GM12878 (cell line): ENCODE measurements at regions not wholly inside any gene's neighbourhood (a gene's known extent, or its start where the extent isn't known, plus 50 kb on each side); places are given as distances from the start of the nearest gene placed in this dataset.

Experiments
- ATAC-seq: fragments of 200-7000 bp; cut with Tn5 transposase; 3 replicates; pipeline ENCODE4 v1.9.1; 2020; ENCODE audit warnings: mild to moderate bottlenecking, moderate library complexity
- BruUV-seq: library from RNA; stranded (reverse); fragments of 400-500 nt; replicated peaks from 2 replicates; lab custom pipeline; 2021; lab: Mats Ljungman, UMichigan
- CTCF ChIA-PET: fragments of 300-600 bp; sonication (Branson Sonifier 250); formaldehyde crosslinking; extraction: SDS; loops from one replicate; lab custom pipeline; 2021; ENCODE audit warnings: inconsistent platforms; lab: Yijun Ruan, JAX
- POLR2A ChIA-PET: fragments of 350-600 bp; formaldehyde crosslinking; extraction: SDS; loops from one replicate; lab custom pipeline; 2021; ENCODE audit warnings: inconsistent platforms; lab: Charles Lee
- RAD21 ChIA-PET: fragments of 300-600 bp; sonication (Branson Sonifier 250); formaldehyde crosslinking; loops from one replicate; lab custom pipeline; 2023; ENCODE audit warnings: antibody characterized with exemption; ENCODE audit not compliant: unreplicated experiment; lab: Charles Lee
- SMC1A ChIA-PET: fragments of 300-600 bp; sonication (Branson Sonifier 250); formaldehyde crosslinking; loops from one replicate; lab custom pipeline; 2023; ENCODE audit not compliant: unreplicated experiment, uncharacterized antibody; lab: Charles Lee
- DNase-seq: peaks from one replicate; pipeline ENCODE4 v3.0.0-alpha.2; 2011; ENCODE audit warnings: low read depth, low spot score
- FAIRE-seq: peaks from 3 replicates; lab custom pipeline; 2011; peaks lifted over from hg19 to GRCh38; lab: Jason Lieb, UNC
- H2AFZ ChIP-seq: 2 replicates; pipeline ENCODE4 v1.6.0; 2011; ENCODE audit warnings: low read depth, low read length, control low read depth; ENCODE audit not compliant: control insufficient read depth
- H3K27ac ChIP-seq: 2 replicates; pipeline ENCODE4 v1.5.1; 2011; ENCODE audit warnings: control low read depth; ENCODE audit not compliant: control insufficient read depth, insufficient read depth
- H3K27me3 ChIP-seq, 2 experiments: replicated peaks in 1 of 2; 2 replicates each; pipeline versions ENCODE4 v1.6.0 to v1.6.1; 2011; ENCODE audit warnings: low read length in 1 of 2; ENCODE audit not compliant: control insufficient read depth in 2 of 2, insufficient read depth in 2 of 2
- H3K36me3 ChIP-seq, 2 experiments: 2 replicates each; pipeline ENCODE4 v1.5.1; 2011; ENCODE audit warnings: low read length in 1 of 2; ENCODE audit not compliant: control insufficient read depth in 2 of 2, insufficient read depth in 2 of 2
- H3K4me1 ChIP-seq: 2 replicates; pipeline ENCODE4 v1.6.1; 2011; ENCODE audit warnings: mild to moderate bottlenecking, low read length, moderate library complexity, mixed read lengths; ENCODE audit not compliant: control insufficient read depth, insufficient read depth
- H3K4me2 ChIP-seq: 2 replicates; pipeline ENCODE4 v1.6.0; 2011; ENCODE audit warnings: control low read depth; ENCODE audit not compliant: control insufficient read depth, insufficient read depth
- H3K4me3 ChIP-seq: fragments of 200-600 bp; sonication (generic); 2 replicates; pipeline ENCODE4 v1.5.1; 2016
- H3K79me2 ChIP-seq: 2 replicates; pipeline ENCODE4 v1.6.0; 2011; ENCODE audit warnings: low read length; ENCODE audit not compliant: control insufficient read depth, insufficient read depth
- H3K9ac ChIP-seq: 2 replicates; pipeline ENCODE4 v1.8.0; 2011; ENCODE audit warnings: low read length, control low read depth, mixed read lengths; ENCODE audit not compliant: control insufficient read depth, insufficient read depth
- H3K9me3 ChIP-seq: replicated peaks from 3 replicates; pipeline ENCODE4 v1.5.1; 2011; ENCODE audit warnings: mild to moderate bottlenecking, low read length; ENCODE audit not compliant: control insufficient read depth, insufficient read depth
- H4K20me1 ChIP-seq: 2 replicates; pipeline ENCODE4 v1.6.0; 2011; ENCODE audit not compliant: control insufficient read depth, insufficient read depth
- ATF7 ChIP-seq: fragments of 450-650 bp; IDR thresholded peaks from 2 replicates; pipeline ENCODE4 v1.6.1; 2016; ENCODE audit warnings: low read depth, mild to moderate bottlenecking
- CBX5 ChIP-seq: sonication (generic); IDR thresholded peaks from 2 replicates; pipeline ENCODE4 v1.6.1; 2016; ENCODE audit warnings: low read depth, moderate library complexity, mild to moderate bottlenecking, inconsistent platforms
- CHD2 ChIP-seq: IDR thresholded peaks from 2 replicates; pipeline ENCODE4 v1.6.1; 2011; ENCODE audit warnings: low read depth, low read length, improper control_type of control experiment, borderline replicate concordance
- ETV6 ChIP-seq, 2 experiments: fragments of 450-650 bp in 1 of 2; IDR thresholded peaks in 1 of 2; conservative IDR thresholded peaks in 1 of 2; 2 replicates each; pipeline ENCODE4 v1.6.1; 2014; ENCODE audit warnings: antibody characterized with exemption in 1 of 2, borderline replicate concordance in 1 of 2, low read depth in 1 of 2, mild to moderate bottlenecking in 1 of 2, moderate library complexity in 1 of 2
- FOXK2 ChIP-seq: fragments of 450-650 bp; IDR thresholded peaks from 2 replicates; pipeline ENCODE4 v1.6.1; 2017; ENCODE audit warnings: mild to moderate bottlenecking, moderate library complexity
- KAT2A ChIP-seq: conservative IDR thresholded peaks from 2 replicates; pipeline ENCODE4 v1.6.1; 2011; ENCODE audit warnings: low read depth, low read length; ENCODE audit not compliant: control insufficient read depth
- MTA2 ChIP-seq: fragments of 450-650 bp; IDR thresholded peaks from 2 replicates; pipeline ENCODE4 v1.6.1; 2016; ENCODE audit warnings: low read depth, mild to moderate bottlenecking, moderate library complexity
- POU2F2 ChIP-seq: IDR thresholded peaks from 3 replicates; pipeline ENCODE4 v1.6.1; 2011; ENCODE audit warnings: low read depth, mild to moderate bottlenecking, low read length, borderline replicate concordance
- RAD51 ChIP-seq: fragments of 450-650 bp; IDR thresholded peaks from 2 replicates; pipeline ENCODE4 v1.6.1; 2016; ENCODE audit warnings: moderate library complexity, mild to moderate bottlenecking, inconsistent platforms
- SIX5 ChIP-seq: IDR thresholded peaks from 2 replicates; pipeline ENCODE4 v1.6.1; 2011; ENCODE audit warnings: mild to moderate bottlenecking, low read depth, low read length, moderate library complexity; ENCODE audit not compliant: severe bottlenecking
- STAT1 ChIP-seq: fragments of 450-650 bp; conservative IDR thresholded peaks from 2 replicates; pipeline ENCODE4 v1.6.1; 2014; ENCODE audit warnings: antibody characterized with exemption, mild to moderate bottlenecking
- STAT3 ChIP-seq: IDR thresholded peaks from 2 replicates; pipeline ENCODE4 v1.6.1; 2011; ENCODE audit warnings: low read depth, low read length, improper control_type of control experiment
- TCF12 ChIP-seq: IDR thresholded peaks from 2 replicates; pipeline ENCODE4 v1.6.1; 2011; ENCODE audit warnings: low read depth, mild to moderate bottlenecking, low read length
- YY1 ChIP-seq: IDR thresholded peaks from 2 replicates; pipeline ENCODE4 v1.6.1; 2011; ENCODE audit warnings: low read depth, mild to moderate bottlenecking, low read length
- ZNF24 ChIP-seq: fragments of 450-650 bp; IDR thresholded peaks from 2 replicates; pipeline ENCODE4 v1.6.1; 2017; ENCODE audit warnings: antibody characterized with exemption, mild to moderate bottlenecking
- WGBS: methylation state at CpG from one replicate; pipeline ENCODE4 v1.1.6; 2016; ENCODE audit warnings: low lambda C conversion rate; ENCODE audit not compliant: insufficient replicate concordance, insufficient coverage; ENCODE audit errors: missing lambda C conversion rate; 5-methylcytosine and 5-hydroxymethylcytosine counted together
- in situ Hi-C: fragments of 300-500 bp; cut with MboI; formaldehyde crosslinking; loops from 9 replicates; pipeline ENCODE4 v1.14.3; 2018; ENCODE audit warnings: mixed read lengths
- intact Hi-C: fragments of 100-400 bp; cut with micrococcal nuclease; formaldehyde crosslinking; loops from one replicate; pipeline ENCODE4 v1.14.2; 2022; ENCODE audit not compliant: unreplicated experiment
- TF ChIP-seq, protein P1 (sequence below): fragments of 450-650 bp; formaldehyde crosslinking; IDR thresholded peaks from 2 replicates; pipeline ENCODE4 v1.4.0; 2022; ENCODE audit warnings: mild to moderate bottlenecking, moderate library complexity
- TF ChIP-seq, protein P2 (sequence below): IDR thresholded peaks from 2 replicates; pipeline ENCODE4 v1.6.1; 2012; ENCODE audit warnings: mild to moderate bottlenecking, low read depth, low read length

GRCh38 chr10:109166935-109167334 lies 756.4 kb downstream of the XPNPEP1 start (continued):
- TF ChIP-seq STAT3, result no peak

DNA sequence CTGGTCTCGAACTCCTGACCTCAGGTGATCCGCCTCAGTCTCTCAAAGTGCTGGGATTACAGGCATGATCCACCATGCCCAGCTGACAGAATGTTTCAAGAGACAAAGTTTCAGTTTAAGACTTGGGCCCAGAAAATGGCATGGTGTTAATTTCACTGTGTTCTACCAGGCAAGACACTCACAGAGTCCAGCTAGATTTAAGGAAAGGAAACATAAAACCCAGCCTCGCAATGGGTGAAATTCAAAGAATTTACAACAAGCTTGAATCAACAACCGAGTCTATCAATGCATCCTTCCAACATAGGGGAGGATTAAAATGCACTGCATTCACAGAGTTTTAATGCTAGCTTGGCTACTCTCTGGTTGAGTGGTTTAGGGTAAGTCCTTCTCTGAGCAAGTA lies 764.0 kb downstream of the XPNPEP1 start:
- no TSS peak for BruUV-seq
- Histone ChIP-seq H3K27me3 (no peaks in the 10 kb centered on the region), H3K36me3 (no peaks in the 10 kb centered on the region)
- FAIRE-seq, result no peak
- WGBS, result 18% methylated on average over 4 of the region's 4 CpGs
- no peak for DNase-seq
- TF ChIP-seq ETV6 (conservative IDR thresholded peaks at IDR 0.05 in 1 of 2, IDR thresholded peaks at IDR 0.05 in 1 of 2; ENCODE audit: borderline replicate concordance in 1 of 2, low read depth in 1 of 2) (no peak), YY1 (no peak), STAT1 (no peak), FOXK2 (no peak), CHD2 (no peak), ATF7 (no peak), SIX5 (no peak), TCF12 (no peak), RAD51 (no peak), CBX5 (no peak), POU2F2 (no peak), ZNF24 (no peak), MTA2 (no peak), KAT2A (no peak)
- TF ChIP-seq, protein P1, sequence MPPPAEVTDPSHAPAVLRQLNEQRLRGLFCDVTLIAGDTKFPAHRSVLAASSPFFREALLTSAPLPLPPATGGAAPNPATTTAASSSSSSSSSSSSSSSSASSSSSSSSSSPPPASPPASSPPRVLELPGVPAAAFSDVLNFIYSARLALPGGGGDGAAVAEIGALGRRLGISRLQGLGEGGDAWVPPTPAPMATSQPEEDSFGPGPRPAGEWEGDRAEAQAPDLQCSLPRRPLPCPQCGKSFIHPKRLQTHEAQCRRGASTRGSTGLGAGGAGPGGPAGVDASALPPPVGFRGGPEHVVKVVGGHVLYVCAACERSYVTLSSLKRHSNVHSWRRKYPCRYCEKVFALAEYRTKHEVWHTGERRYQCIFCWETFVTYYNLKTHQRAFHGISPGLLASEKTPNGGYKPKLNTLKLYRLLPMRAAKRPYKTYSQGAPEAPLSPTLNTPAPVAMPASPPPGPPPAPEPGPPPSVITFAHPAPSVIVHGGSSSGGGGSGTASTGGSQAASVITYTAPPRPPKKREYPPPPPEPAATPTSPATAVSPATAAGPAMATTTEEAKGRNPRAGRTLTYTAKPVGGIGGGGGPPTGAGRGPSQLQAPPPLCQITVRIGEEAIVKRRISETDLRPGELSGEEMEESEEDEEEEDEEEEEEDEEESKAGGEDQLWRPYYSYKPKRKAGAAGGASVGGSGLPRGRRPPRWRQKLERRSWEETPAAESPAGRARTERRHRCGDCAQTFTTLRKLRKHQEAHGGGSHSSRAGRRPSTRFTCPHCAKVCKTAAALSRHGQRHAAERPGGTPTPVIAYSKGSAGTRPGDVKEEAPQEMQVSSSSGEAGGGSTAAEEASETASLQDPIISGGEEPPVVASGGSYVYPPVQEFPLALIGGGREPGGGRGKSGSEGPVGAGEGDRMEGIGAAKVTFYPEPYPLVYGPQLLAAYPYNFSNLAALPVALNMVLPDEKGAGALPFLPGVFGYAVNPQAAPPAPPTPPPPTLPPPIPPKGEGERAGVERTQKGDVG (CRISPR knock-in tag), result no peak
- TF ChIP-seq, protein P2, sequence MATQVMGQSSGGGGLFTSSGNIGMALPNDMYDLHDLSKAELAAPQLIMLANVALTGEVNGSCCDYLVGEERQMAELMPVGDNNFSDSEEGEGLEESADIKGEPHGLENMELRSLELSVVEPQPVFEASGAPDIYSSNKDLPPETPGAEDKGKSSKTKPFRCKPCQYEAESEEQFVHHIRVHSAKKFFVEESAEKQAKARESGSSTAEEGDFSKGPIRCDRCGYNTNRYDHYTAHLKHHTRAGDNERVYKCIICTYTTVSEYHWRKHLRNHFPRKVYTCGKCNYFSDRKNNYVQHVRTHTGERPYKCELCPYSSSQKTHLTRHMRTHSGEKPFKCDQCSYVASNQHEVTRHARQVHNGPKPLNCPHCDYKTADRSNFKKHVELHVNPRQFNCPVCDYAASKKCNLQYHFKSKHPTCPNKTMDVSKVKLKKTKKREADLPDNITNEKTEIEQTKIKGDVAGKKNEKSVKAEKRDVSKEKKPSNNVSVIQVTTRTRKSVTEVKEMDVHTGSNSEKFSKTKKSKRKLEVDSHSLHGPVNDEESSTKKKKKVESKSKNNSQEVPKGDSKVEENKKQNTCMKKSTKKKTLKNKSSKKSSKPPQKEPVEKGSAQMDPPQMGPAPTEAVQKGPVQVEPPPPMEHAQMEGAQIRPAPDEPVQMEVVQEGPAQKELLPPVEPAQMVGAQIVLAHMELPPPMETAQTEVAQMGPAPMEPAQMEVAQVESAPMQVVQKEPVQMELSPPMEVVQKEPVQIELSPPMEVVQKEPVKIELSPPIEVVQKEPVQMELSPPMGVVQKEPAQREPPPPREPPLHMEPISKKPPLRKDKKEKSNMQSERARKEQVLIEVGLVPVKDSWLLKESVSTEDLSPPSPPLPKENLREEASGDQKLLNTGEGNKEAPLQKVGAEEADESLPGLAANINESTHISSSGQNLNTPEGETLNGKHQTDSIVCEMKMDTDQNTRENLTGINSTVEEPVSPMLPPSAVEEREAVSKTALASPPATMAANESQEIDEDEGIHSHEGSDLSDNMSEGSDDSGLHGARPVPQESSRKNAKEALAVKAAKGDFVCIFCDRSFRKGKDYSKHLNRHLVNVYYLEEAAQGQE, result no peak
- TF ChIP-seq, all 136 proteins: peak for 0
- H3K79me2 ChIP-seq, result no peaks in the 10 kb centered on the region
- H3K4me1 ChIP-seq, result no peaks in the 10 kb centered on the region
- ChIA-PET SMC1A (no interaction called here), POLR2A (interaction anchor here (0.6 kb wide), 1 partner anchor 55 kb away, joined by 3 read pairs; no protein-coding TSS in a partner anchor), RAD21 (no interaction called here), CTCF (no interaction called here)
- H3K4me3 ChIP-seq, result no peak overlapping the region
- intact Hi-C loops (no loop called here), in situ Hi-C loops (no loop called here)
- no peak overlapping the region for H3K27ac ChIP-seq
- H2AFZ ChIP-seq, result no peak overlapping the region
- no peak overlapping the region for H3K9ac ChIP-seq
- no peak for ATAC-seq
- no peaks in the 10 kb centered on the region for H4K20me1 ChIP-seq
- no peaks in the 10 kb centered on the region for H3K9me3 ChIP-seq
- no peak overlapping the region for H3K4me2 ChIP-seq
